Osteoblast (primary cell): ENCODE measurements at regions not wholly inside any gene's neighbourhood (a gene's known extent, or its start where the extent isn't known, plus 50 kb on each side); places are given as distances from the start of the nearest gene placed in this dataset.

Experiments used
- DNase-seq: peaks from one replicate; pipeline ENCODE4 v3.0.0; 2011; ENCODE audit warnings: low spot score, mixed read lengths; ENCODE audit not compliant: insufficient read length; ENCODE audit errors: missing footprints
- H2AFZ ChIP-seq: 2 replicates; pipeline ENCODE4 v1.6.0; 2011; ENCODE audit warnings: mild to moderate bottlenecking, low read length
- H3K27ac ChIP-seq: 2 replicates; pipeline ENCODE4 v1.5.1; 2011; ENCODE audit warnings: mild to moderate bottlenecking, low read depth, low read length, moderate library complexity
- H3K27me3 ChIP-seq: 2 replicates; pipeline ENCODE4 v1.6.0; 2012; ENCODE audit warnings: mild to moderate bottlenecking, control low read depth, inconsistent platforms, low read length, moderate library complexity; ENCODE audit not compliant: insufficient read depth
- H3K36me3 ChIP-seq: 2 replicates; pipeline ENCODE4 v1.5.1; 2011; ENCODE audit warnings: mild to moderate bottlenecking, low read length, control low read depth, moderate library complexity; ENCODE audit not compliant: insufficient read depth
- H3K4me1 ChIP-seq: 2 replicates; pipeline ENCODE4 v1.5.1; 2011; ENCODE audit warnings: mild to moderate bottlenecking, low read length, control low read depth, moderate library complexity; ENCODE audit not compliant: insufficient read depth
- H3K4me2 ChIP-seq: 2 replicates; pipeline ENCODE4 v1.6.0; 2011; ENCODE audit warnings: mild to moderate bottlenecking, low read length; ENCODE audit not compliant: insufficient read depth
- H3K4me3 ChIP-seq: fragments of 200-600 bp; sonication (generic); 3 replicates; pipeline ENCODE4 v1.5.1; 2012; ENCODE audit warnings: mild to moderate bottlenecking, low read length, inconsistent platforms; ENCODE audit not compliant: insufficient read depth
- H3K79me2 ChIP-seq: 2 replicates; pipeline ENCODE4 v1.6.0; 2012; ENCODE audit warnings: mild to moderate bottlenecking, low read length, control low read depth, inconsistent platforms; ENCODE audit not compliant: insufficient read depth
- H3K9me3 ChIP-seq: 2 replicates; pipeline ENCODE4 v1.5.1; 2011; ENCODE audit warnings: low read depth, low read length, control low read depth
- H4K20me1 ChIP-seq: 2 replicates; pipeline ENCODE4 v1.6.0; 2012; ENCODE audit warnings: mild to moderate bottlenecking, low read length, control low read depth; ENCODE audit not compliant: insufficient read depth
- CTCF ChIP-seq: IDR thresholded peaks from 2 replicates; pipeline ENCODE4 v1.5.1; 2011; ENCODE audit warnings: mild to moderate bottlenecking, low read depth, low read length, moderate library complexity; ENCODE audit errors: extremely low read depth

- no peak overlapping the region for H3K4me3 ChIP-seq
- H3K27ac ChIP-seq: no peak overlapping the region
- no peaks in the 10 kb centered on the region for H3K36me3 ChIP-seq
- H3K27me3 ChIP-seq: no peaks in the 10 kb centered on the region
- H3K4me1 ChIP-seq: no peaks in the 10 kb centered on the region
- no peak for TF ChIP-seq CTCF
- no peak overlapping the region for H3K4me2 ChIP-seq
- no peak overlapping the region for H2AFZ ChIP-seq
- H4K20me1 ChIP-seq: no peaks in the 10 kb centered on the region
- DNase-seq: no peak
- no peaks in the 10 kb centered on the region for H3K9me3 ChIP-seq
- no peaks in the 10 kb centered on the region for H3K79me2 ChIP-seq
Measured at GRCh38 chr5:174392892-174393291, 331.5 kb upstream of the MSX2 start.

- H3K4me2 ChIP-seq: no peak overlapping the region
- H3K79me2 ChIP-seq: no peaks in the 10 kb centered on the region
- H3K27me3 ChIP-seq: no peaks in the 10 kb centered on the region
Measured at GRCh38 chr5:174396541-174396940, 327.8 kb upstream of the MSX2 start.

GRCh38 chr5:174397206-174397605 lies 327.2 kb upstream of the MSX2 start:
- no peaks in the 10 kb centered on the region for H3K9me3 ChIP-seq
- no peaks in the 10 kb centered on the region for H3K27me3 ChIP-seq
- H2AFZ ChIP-seq: no peak overlapping the region
- H3K4me2 ChIP-seq: no peak overlapping the region
- no peaks in the 10 kb centered on the region for H3K4me1 ChIP-seq
- no peak overlapping the region for H3K27ac ChIP-seq
- H3K79me2 ChIP-seq: no peaks in the 10 kb centered on the region
- no peaks in the 10 kb centered on the region for H3K36me3 ChIP-seq
- no peak for TF ChIP-seq CTCF
- no peak for DNase-seq
- H4K20me1 ChIP-seq: no peaks in the 10 kb centered on the region
- no peak overlapping the region for H3K4me3 ChIP-seq

More at GRCh38 chr5:174396541-174396940, 327.8 kb upstream of the MSX2 start:
- Histone ChIP-seq H3K4me1 (no peaks in the 10 kb centered on the region), H3K9me3 (no peaks in the 10 kb centered on the region), H4K20me1 (no peaks in the 10 kb centered on the region), H3K27ac (no peak overlapping the region), H3K36me3 (no peaks in the 10 kb centered on the region), H3K4me3 (no peak overlapping the region), H2AFZ (no peak overlapping the region)
- DNase-seq: no peak
- TF ChIP-seq CTCF: no peak

- H3K79me2 ChIP-seq: no peaks in the 10 kb centered on the region
- no peaks in the 10 kb centered on the region for H3K27me3 ChIP-seq
- H3K4me3 ChIP-seq: no peak overlapping the region
- no peak overlapping the region for H3K4me2 ChIP-seq
- H2AFZ ChIP-seq: no peak overlapping the region
- no peak for DNase-seq
- no peak for TF ChIP-seq CTCF
- H3K27ac ChIP-seq: no peak overlapping the region
- H4K20me1 ChIP-seq: no peaks in the 10 kb centered on the region
- no peaks in the 10 kb centered on the region for H3K9me3 ChIP-seq
- no peaks in the 10 kb centered on the region for H3K4me1 ChIP-seq
- no peaks in the 10 kb centered on the region for H3K36me3 ChIP-seq
Measured at GRCh38 chr5:174398171-174398570, 326.2 kb upstream of the MSX2 start.
